Endothelial cell of umbilical vein (primary cell): ENCODE measurements at regions not wholly inside any gene's neighbourhood (a gene's known extent, or its start where the extent isn't known, plus 50 kb on each side); places are given as distances from the start of the nearest gene placed in this dataset.
"Not testable (repeated sequence)": the region's sequence is repeated elsewhere in the genome, so short reads cannot be mapped to it uniquely, and the experiment has no call there.

ENCODE experiments used
- CTCF ChIP-seq, 2 donors: IDR thresholded peaks; 1 replicate in 1 of 2; 2 replicates in 1 of 2; pipeline ENCODE4 v1.5.1; 2011; ENCODE audit warnings: low read length in 2 of 2, mild to moderate bottlenecking in 2 of 2, moderate library complexity in 2 of 2, control low read depth in 1 of 2, inconsistent platforms in 1 of 2, low read depth in 1 of 2; ENCODE audit not compliant: insufficient read depth in 1 of 2; ENCODE audit errors: extremely low read depth in 1 of 2
- POLR2A ChIP-seq: IDR thresholded peaks from 2 replicates; pipeline ENCODE4 v1.6.1; 2012; ENCODE audit warnings: low read depth, mild to moderate bottlenecking, control low read depth, low read length
- POLR2AphosphoS5 ChIP-seq: IDR thresholded peaks from 2 replicates; pipeline ENCODE4 v1.6.1; 2012; ENCODE audit warnings: low read depth, mild to moderate bottlenecking, control low read depth, low read length, moderate library complexity; ENCODE audit not compliant: insufficient read depth
- TF ChIP-seq, protein P1 (sequence below): IDR thresholded peaks from 2 replicates; pipeline ENCODE4 v1.6.1; 2011; ENCODE audit not compliant: insufficient read depth, insufficient read length

DNA sequence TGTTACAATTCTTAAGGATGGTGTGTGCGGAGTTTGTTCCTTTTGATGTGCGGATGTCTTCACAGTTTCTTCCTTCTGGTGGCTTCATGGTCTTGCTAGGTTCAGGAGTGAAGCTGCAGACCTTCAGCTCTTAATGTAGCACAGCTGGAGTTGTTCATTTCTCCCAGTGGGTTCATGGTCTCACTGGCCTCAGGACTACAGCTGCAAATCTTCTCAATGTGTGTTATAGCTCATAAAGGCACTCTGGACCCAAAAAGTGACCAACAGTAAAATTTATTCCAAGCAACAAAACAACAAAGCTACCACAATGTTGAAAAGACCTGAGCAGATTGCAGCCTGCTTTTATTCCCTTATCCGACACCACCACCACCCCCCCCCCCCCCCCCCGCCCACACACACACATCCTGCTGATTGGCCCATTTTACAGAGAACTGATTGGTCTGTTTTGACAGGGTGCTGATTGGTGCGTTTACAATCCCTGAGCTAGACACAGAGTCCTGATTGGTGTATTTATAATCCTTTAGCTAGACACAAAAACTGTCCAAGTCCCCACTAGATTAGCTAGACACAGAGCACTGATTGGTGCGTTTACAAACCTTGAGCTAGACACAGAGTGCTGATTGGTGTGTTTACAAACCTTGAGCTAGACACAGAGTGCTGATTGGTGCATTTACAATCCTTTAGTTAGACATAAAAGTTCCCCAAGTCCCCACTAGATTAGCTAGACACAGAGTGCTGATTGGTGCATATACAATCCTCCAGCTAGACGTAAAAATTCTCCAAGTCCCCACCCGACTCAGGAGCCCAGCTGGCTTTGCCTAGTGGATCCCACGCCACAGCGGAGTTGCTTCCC is 59.2 kb downstream of the BAK1 start:
- TF ChIP-seq POLR2A; CTCF (IDR thresholded peaks at IDR 0.05; ENCODE audit: extremely low read depth in 1 of 2, insufficient read depth in 1 of 2, low read depth in 1 of 2, low read length in 2 of 2); POLR2AphosphoS5: not testable (repeated sequence)
- TF ChIP-seq, protein P1, sequence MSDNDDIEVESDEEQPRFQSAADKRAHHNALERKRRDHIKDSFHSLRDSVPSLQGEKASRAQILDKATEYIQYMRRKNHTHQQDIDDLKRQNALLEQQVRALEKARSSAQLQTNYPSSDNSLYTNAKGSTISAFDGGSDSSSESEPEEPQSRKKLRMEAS: not testable (repeated sequence)
